Neuron (in vitro differentiated cells): ENCODE measurements at regions not wholly inside any gene's neighbourhood (a gene's known extent, or its start where the extent isn't known, plus 50 kb on each side); places are given as distances from the start of the nearest gene placed in this dataset.
"Not testable (repeated sequence)": the region's sequence is repeated elsewhere in the genome, so short reads cannot be mapped to it uniquely, and the experiment has no call there.

Experiments
- H2AFZ ChIP-seq: one replicate; pipeline ENCODE4 v1.6.1; 2013; ENCODE audit warnings: low read depth, mild to moderate bottlenecking, inconsistent platforms, low read length, moderate library complexity
- H3K27me3 ChIP-seq: one replicate; pipeline ENCODE4 v1.6.1; 2013; ENCODE audit warnings: low read length; ENCODE audit not compliant: insufficient read depth
- H3K36me3 ChIP-seq: one replicate; pipeline ENCODE4 v1.6.1; 2013; ENCODE audit warnings: low read length; ENCODE audit not compliant: insufficient read depth
- H3K4me1 ChIP-seq: one replicate; pipeline ENCODE4 v1.6.1; 2013; ENCODE audit warnings: low read length; ENCODE audit not compliant: insufficient read depth
- H3K4me3 ChIP-seq: 2 replicates; pipeline ENCODE4 v1.5.1; 2013; ENCODE audit warnings: mild to moderate bottlenecking, low read length, moderate library complexity
- H3K9me3 ChIP-seq: one replicate; pipeline ENCODE4 v1.6.1; 2013; ENCODE audit warnings: low read length

- Histone ChIP-seq H3K4me3 (no peak overlapping the region), H2AFZ (no peak overlapping the region), H3K27me3 (peaks cover 18% of the 10 kb centered on the region), H3K9me3 (no peaks in the 10 kb centered on the region), H3K4me1 (no peaks in the 10 kb centered on the region), H3K36me3 (no peaks in the 10 kb centered on the region)
These were observed 97.0 kb upstream of the C1orf174 start for GRCh38 chr1:3996846-3997705.

- Histone ChIP-seq H3K4me3 (no peak overlapping the region), H3K4me1 (no peaks in the 10 kb centered on the region), H3K36me3 (no peaks in the 10 kb centered on the region), H3K9me3 (no peaks in the 10 kb centered on the region), H3K27me3 (peaks cover 21% of the 10 kb centered on the region), H2AFZ (no peak overlapping the region)
These were observed 98.0 kb upstream of the C1orf174 start for GRCh38 chr1:3998086-3998485.

GRCh38 chr1:3999514-3999913, 99.4 kb upstream of the C1orf174 start:
- H2AFZ ChIP-seq, H3K4me1 ChIP-seq, H3K36me3 ChIP-seq, H3K9me3 ChIP-seq, H3K4me3 ChIP-seq: not testable (repeated sequence)
- H3K27me3 ChIP-seq: peaks cover 21% of the 10 kb centered on the region

GRCh38 chr1:3999941-4000735, 100.1 kb upstream of the C1orf174 start:
- H3K4me1 ChIP-seq: no peaks in the 10 kb centered on the region
- H3K9me3 ChIP-seq: no peaks in the 10 kb centered on the region
- H3K27me3 ChIP-seq: peaks cover 18% of the 10 kb centered on the region
- no peak overlapping the region for H2AFZ ChIP-seq
- H3K4me3 ChIP-seq: no peak overlapping the region
- H3K36me3 ChIP-seq: no peaks in the 10 kb centered on the region

- no peak overlapping the region for H2AFZ ChIP-seq
- H3K4me3 ChIP-seq: no peak overlapping the region
- no peaks in the 10 kb centered on the region for H3K36me3 ChIP-seq
- H3K4me1 ChIP-seq: no peaks in the 10 kb centered on the region
- peaks cover 17% of the 10 kb centered on the region for H3K27me3 ChIP-seq
- H3K9me3 ChIP-seq: no peaks in the 10 kb centered on the region
These were observed 100.8 kb upstream of the C1orf174 start for GRCh38 chr1:4000811-4001251.

- Histone ChIP-seq H2AFZ (no peak overlapping the region), H3K4me1 (no peaks in the 10 kb centered on the region), H3K36me3 (no peaks in the 10 kb centered on the region)
These were observed 101.4 kb upstream of the C1orf174 start for GRCh38 chr1:4001461-4001860.

GRCh38 chr1:4002061-4002521, 102.0 kb upstream of the C1orf174 start:
- Histone ChIP-seq H3K36me3 (no peaks in the 10 kb centered on the region), H3K4me1 (no peaks in the 10 kb centered on the region), H2AFZ (no peak overlapping the region), H3K27me3 (peaks cover 17% of the 10 kb centered on the region), H3K9me3 (no peaks in the 10 kb centered on the region), H3K4me3 (no peak overlapping the region)

More at GRCh38 chr1:4001461-4001860, 101.4 kb upstream of the C1orf174 start:
- peaks cover 17% of the 10 kb centered on the region for H3K27me3 ChIP-seq
- no peak overlapping the region for H3K4me3 ChIP-seq
- H3K9me3 ChIP-seq: no peaks in the 10 kb centered on the region

GRCh38 chr1:4002741-4003140, 102.7 kb upstream of the C1orf174 start:
- no peaks in the 10 kb centered on the region for H3K36me3 ChIP-seq
- H3K27me3 ChIP-seq: peaks cover 17% of the 10 kb centered on the region
- H3K4me1 ChIP-seq: no peaks in the 10 kb centered on the region
- no peak overlapping the region for H3K4me3 ChIP-seq
- no peak overlapping the region for H2AFZ ChIP-seq
- H3K9me3 ChIP-seq: no peaks in the 10 kb centered on the region

GRCh38 chr1:4003846-4004505, 103.9 kb upstream of the C1orf174 start:
- no peaks in the 10 kb centered on the region for H3K36me3 ChIP-seq

GRCh38 chr1:4004635-4005430, 104.8 kb upstream of the C1orf174 start:
- Histone ChIP-seq H3K36me3 (no peaks in the 10 kb centered on the region), H3K27me3 (peaks cover 11% of the 10 kb centered on the region), H3K4me3 (no peak overlapping the region), H2AFZ (no peak overlapping the region), H3K9me3 (no peaks in the 10 kb centered on the region), H3K4me1 (no peaks in the 10 kb centered on the region)

More at GRCh38 chr1:4003846-4004505, 103.9 kb upstream of the C1orf174 start:
- H2AFZ ChIP-seq: no peak overlapping the region
- no peak overlapping the region for H3K4me3 ChIP-seq
- H3K9me3 ChIP-seq: no peaks in the 10 kb centered on the region
- H3K4me1 ChIP-seq: no peaks in the 10 kb centered on the region
- peaks cover 11% of the 10 kb centered on the region for H3K27me3 ChIP-seq

- no peaks in the 10 kb centered on the region for H3K4me1 ChIP-seq
- H3K36me3 ChIP-seq: no peaks in the 10 kb centered on the region
- no peaks in the 10 kb centered on the region for H3K9me3 ChIP-seq
- H2AFZ ChIP-seq: no peak overlapping the region
- no peak overlapping the region for H3K4me3 ChIP-seq
- H3K27me3 ChIP-seq: peaks cover 16% of the 10 kb centered on the region
These were observed 105.4 kb upstream of the C1orf174 start for GRCh38 chr1:4005431-4005830.

- Histone ChIP-seq H3K4me3 (no peak overlapping the region), H3K36me3 (no peaks in the 10 kb centered on the region), H3K9me3 (no peaks in the 10 kb centered on the region), H3K27me3 (peaks cover 18% of the 10 kb centered on the region), H3K4me1 (no peaks in the 10 kb centered on the region), H2AFZ (no peak overlapping the region)
These were observed 106.8 kb upstream of the C1orf174 start for GRCh38 chr1:4006676-4007374.
